GM12875 (cell line): ENCODE measurements at regions not wholly inside any gene's neighbourhood (a gene's known extent, or its start where the extent isn't known, plus 50 kb on each side); places are given as distances from the start of the nearest gene placed in this dataset.
"Not testable (repeated sequence)": the region's sequence is repeated elsewhere in the genome, so short reads cannot be mapped to it uniquely, and the experiment has no call there.

Source experiments
- H3K4me3 ChIP-seq: one replicate; pipeline ENCODE4 v1.5.1; 2011; ENCODE audit warnings: low read depth, low read length, control low read depth
- CTCF ChIP-seq: IDR thresholded peaks from 2 replicates; pipeline ENCODE4 v1.5.1; 2011; ENCODE audit warnings: low read depth, mild to moderate bottlenecking, control low read depth, inconsistent platforms, low read length, moderate library complexity, borderline replicate concordance; ENCODE audit not compliant: insufficient read depth

- no peak for TF ChIP-seq CTCF
- no peak overlapping the region for H3K4me3 ChIP-seq
These were observed 138.0 kb downstream of the THBS2 start for GRCh38 chr6:169115632-169116031.

- H3K4me3 ChIP-seq: not testable (repeated sequence)
These were observed 139.0 kb downstream of the THBS2 start for GRCh38 chr6:169114632-169115031.

GRCh38 chr6:169112483-169113320 lies 140.9 kb downstream of the THBS2 start:
- H3K4me3 ChIP-seq: no peak overlapping the region
- no peak for TF ChIP-seq CTCF

- no peak for TF ChIP-seq CTCF
- no peak overlapping the region for H3K4me3 ChIP-seq
These were observed 142.4 kb downstream of the THBS2 start for GRCh38 chr6:169111203-169111602.

GRCh38 chr6:169109411-169110220 lies 144.0 kb downstream of the THBS2 start:
- no peak for TF ChIP-seq CTCF
- no peak overlapping the region for H3K4me3 ChIP-seq

- no peak for TF ChIP-seq CTCF
- no peak overlapping the region for H3K4me3 ChIP-seq
These were observed 144.9 kb downstream of the THBS2 start for GRCh38 chr6:169108753-169109152.

GRCh38 chr6:169106176-169106575 lies 147.5 kb downstream of the THBS2 start:
- H3K4me3 ChIP-seq: no peak overlapping the region

More at GRCh38 chr6:169106176-169106575, 147.5 kb downstream of the THBS2 start:
- no peak for TF ChIP-seq CTCF
